UCSD-AML1 (cell line): ENCODE measurements at regions not wholly inside any gene's neighbourhood (a gene's known extent, or its start where the extent isn't known, plus 50 kb on each side); places are given as distances from the start of the nearest gene placed in this dataset.

Experiments
- DNase-seq: peaks from one replicate; lab custom pipeline; 2025; ENCODE audit not compliant: unreplicated experiment; lab: John Stamatoyannopoulos, UW

- no peak for DNase-seq
Measured at GRCh38 chr9:126556560-126557250, 57.0 kb upstream of the LMX1B start.

DNA sequence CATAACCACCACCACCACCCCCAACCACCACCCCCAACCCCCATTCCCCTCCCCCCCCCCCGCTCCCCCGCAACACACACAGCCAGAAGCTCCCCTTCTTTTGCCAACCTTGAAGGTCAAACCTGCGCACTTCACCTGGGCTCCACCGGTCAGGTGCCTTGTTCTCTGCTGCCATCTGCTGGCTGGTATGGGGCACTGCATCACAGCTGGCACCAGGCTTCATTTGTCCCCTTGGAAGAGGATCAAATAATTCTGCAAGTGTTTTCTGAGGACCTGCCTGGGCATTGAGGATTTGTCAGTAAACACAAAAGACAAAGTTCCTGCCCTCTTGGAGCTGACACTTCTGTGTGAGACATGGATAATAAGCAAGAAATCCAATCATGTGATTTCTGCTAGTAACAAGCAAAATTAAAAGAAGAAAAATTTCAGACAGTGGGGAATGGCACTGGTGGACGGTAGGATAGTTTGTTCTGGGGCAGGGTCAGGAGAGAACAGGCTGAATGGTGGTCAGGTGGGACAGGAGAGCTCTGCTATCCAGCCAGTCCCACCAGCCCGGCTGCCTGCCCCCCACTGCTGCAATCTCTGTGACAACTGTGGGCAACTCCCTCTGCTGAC is 55.6 kb upstream of the LMX1B start:
- peak; percentile 39 for DNase-seq

DNA sequence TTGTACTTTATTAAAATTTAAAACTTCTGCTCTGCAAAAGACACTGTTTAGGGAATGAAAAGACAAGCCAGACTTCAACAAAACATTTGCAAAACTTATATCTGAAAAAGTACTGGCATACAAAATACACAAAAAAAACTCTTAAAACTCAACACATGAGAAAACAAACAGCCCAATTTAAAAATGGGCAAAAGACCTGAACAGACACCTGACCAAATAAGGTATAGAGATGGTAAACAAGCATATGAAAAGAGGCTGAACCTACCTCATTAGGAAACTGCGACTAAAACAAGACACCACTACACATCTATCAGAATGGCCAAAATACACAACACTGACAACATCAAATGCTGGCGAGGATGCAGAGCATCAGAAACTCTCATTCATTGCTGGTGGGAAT is 54.4 kb upstream of the LMX1B start:
- no peak for DNase-seq

DNA sequence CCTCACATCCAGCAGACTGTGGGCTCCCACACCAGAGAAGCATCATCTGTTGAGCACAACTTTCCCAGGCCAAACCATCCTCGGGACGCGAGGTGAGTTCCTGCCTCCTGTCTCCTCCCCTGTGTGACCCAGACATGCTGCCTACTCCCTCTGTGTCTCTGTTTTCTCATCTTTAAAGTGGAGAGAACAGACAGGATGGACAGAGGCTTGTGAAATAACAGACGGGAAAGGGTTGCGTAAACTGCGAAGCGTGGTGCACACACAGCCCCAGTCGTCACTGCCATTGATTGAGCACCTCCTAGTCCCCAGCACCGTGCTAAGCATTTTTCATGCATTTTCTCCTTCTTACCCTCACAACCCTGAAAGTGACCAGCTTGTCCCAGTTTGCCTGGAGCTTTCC is 52.1 kb upstream of the LMX1B start:
- no peak for DNase-seq

DNA sequence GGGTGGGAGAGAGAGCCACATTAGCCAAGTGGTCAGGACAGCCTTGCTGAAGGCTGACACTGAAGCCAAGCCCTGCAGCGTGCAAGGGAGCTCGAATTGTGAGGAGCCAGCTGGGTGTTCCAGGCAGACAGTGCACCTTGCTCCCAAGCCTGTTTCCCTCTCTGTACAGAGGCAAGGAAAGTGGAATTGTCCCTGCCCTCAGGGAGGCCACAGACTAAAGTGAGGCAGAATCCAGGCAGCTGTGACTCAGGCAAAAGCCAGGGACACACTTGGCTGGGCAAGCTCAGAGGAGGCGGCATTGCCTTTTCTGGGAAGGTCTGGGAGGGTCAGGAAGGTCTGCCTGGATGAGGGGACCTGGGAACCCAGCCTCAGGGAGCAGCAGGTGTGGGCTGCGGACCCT is 50.2 kb upstream of the LMX1B start:
- DNase-seq, result no peak
